ENCODE measurements at regions not wholly inside any gene's neighbourhood (a gene's known extent, or its start where the extent isn't known, plus 50 kb on each side); places are given as distances from the start of the nearest gene placed in this dataset.
A peak's percentile ranks its signal among the peaks of the same experiment; 100 is the strongest.

- H3K4me3 ChIP-seq (ENCODE audit: low read length) = no peak overlapping the region
- peak; percentile 91 for TF ChIP-seq CTCF (IDR thresholded peaks at IDR 0.05; ENCODE audit: insufficient read depth, low read depth, low read length, missing control alignments)
- DNase-seq (ENCODE audit: low read depth) = peak; percentile 57
These were observed 240.9 kb upstream of the BTBD3 start for GRCh38 chr20:11676630-11677287.

GRCh38 chr20:11677428-11677827 is 240.3 kb upstream of the BTBD3 start:
- no peak for TF ChIP-seq CTCF (IDR thresholded peaks at IDR 0.05; ENCODE audit: insufficient read depth, low read depth, low read length, missing control alignments)
- DNase-seq (ENCODE audit: low read depth) = no peak
- no peak overlapping the region for H3K4me3 ChIP-seq (ENCODE audit: low read length)

- no peak for DNase-seq (ENCODE audit: low read depth)
- H3K4me3 ChIP-seq (ENCODE audit: low read length) = no peak overlapping the region
- no peak for TF ChIP-seq CTCF (IDR thresholded peaks at IDR 0.05; ENCODE audit: insufficient read depth, low read depth, low read length, missing control alignments)
These were observed 239.9 kb upstream of the BTBD3 start for GRCh38 chr20:11677836-11678235.

- no peak for DNase-seq (ENCODE audit: low read depth)
- no peak for TF ChIP-seq CTCF (IDR thresholded peaks at IDR 0.05; ENCODE audit: insufficient read depth, low read depth, low read length, missing control alignments)
These were observed 235.4 kb upstream of the BTBD3 start for GRCh38 chr20:11682285-11682684.

GRCh38 chr20:11686195-11686594 is 231.5 kb upstream of the BTBD3 start:
- TF ChIP-seq CTCF (IDR thresholded peaks at IDR 0.05; ENCODE audit: insufficient read depth, low read depth, low read length, missing control alignments) = no peak
- no peak for DNase-seq (ENCODE audit: low read depth)
- H3K4me3 ChIP-seq (ENCODE audit: low read length) = no peak overlapping the region

More at GRCh38 chr20:11682285-11682684, 235.4 kb upstream of the BTBD3 start:
- no peak overlapping the region for H3K4me3 ChIP-seq (ENCODE audit: low read length)

GRCh38 chr20:11686820-11687543 is 230.7 kb upstream of the BTBD3 start:
- H3K4me3 ChIP-seq (ENCODE audit: low read length) = no peak overlapping the region
- no peak for DNase-seq (ENCODE audit: low read depth)
- no peak for TF ChIP-seq CTCF (IDR thresholded peaks at IDR 0.05; ENCODE audit: insufficient read depth, low read depth, low read length, missing control alignments)

All from epithelial cell of esophagus (primary cell).